ENCODE measurements at regions not wholly inside any gene's neighbourhood (a gene's known extent, or its start where the extent isn't known, plus 50 kb on each side); places are given as distances from the start of the nearest gene placed in this dataset.

- TF ChIP-seq TEAD1 (CRISPR knock-in tag; IDR thresholded peaks at IDR 0.05) (peak in 1 of 2 experiments; percentile 13; a peak in 1 of 4 replicates), DMBX1 (CRISPR knock-in tag; IDR thresholded peaks at IDR 0.05; ENCODE audit: borderline replicate concordance) (peak; percentile 60; the same call in 1 of the 2 replicates), HDAC8 (tag; IDR thresholded peaks at IDR 0.05) (no peak), SOX6 (IDR thresholded peaks at IDR 0.05) (peak; percentile 88), ZEB2 (IDR thresholded peaks at IDR 0.05) (peak; percentile 72; the same call in 1 of the 2 replicates), GTF2E2 (tag; IDR thresholded peaks at IDR 0.05) (no peak), JUND (IDR thresholded peaks at IDR 0.05; ENCODE audit: borderline replicate concordance, low read depth, low read length) (peak; percentile 89), JUND (tag; IDR thresholded peaks at IDR 0.05; ENCODE audit: borderline replicate concordance, low read depth, low read length) (peak; percentile 83; the same call in 2 of the 3 replicates), E2F5 (CRISPR knock-in tag; IDR thresholded peaks at IDR 0.05) (no peak), SMARCA4 (IDR thresholded peaks at IDR 0.05) (peak; percentile 76), EWSR1 (IDR thresholded peaks at IDR 0.05; ENCODE audit: borderline replicate concordance, low read depth, partially characterized antibody) (no peak), CEBPG (CRISPR knock-in tag; IDR thresholded peaks at IDR 0.05) (peak; percentile 92), CEBPG (tag; conservative IDR thresholded peaks at IDR 0.05 in 1 of 2, IDR thresholded peaks at IDR 0.05 in 1 of 2) (peak; percentile 93 to 96), MAFG (tag; conservative IDR thresholded peaks at IDR 0.05) (peak; percentile 88), E4F1 (CRISPR knock-in tag; IDR thresholded peaks at IDR 0.05; ENCODE audit: borderline replicate concordance) (no peak), TRIM24 (IDR thresholded peaks at IDR 0.05) (peak; percentile 88 to 90), ZNF311 (CRISPR knock-in tag; IDR thresholded peaks at IDR 0.05) (no peak), ETV1 (tag; conservative IDR thresholded peaks at IDR 0.05; ENCODE audit: low read depth) (peak; percentile 73), MAX (CRISPR knock-in tag; IDR thresholded peaks at IDR 0.05) (peak; percentile 48; the same call in 1 of the 2 replicates), ZNF830 (CRISPR knock-in tag; IDR thresholded peaks at IDR 0.05) (0 out of 2 replicates have a peak, but pooled peaks have one; percentile 17), TFAP4 (CRISPR knock-in tag; IDR thresholded peaks at IDR 0.05; ENCODE audit: borderline replicate concordance) (peak; percentile 96), ZNF217 (CRISPR knock-in tag; IDR thresholded peaks at IDR 0.05) (no peak), SETDB1 (IDR thresholded peaks at IDR 0.05; ENCODE audit: low read length) (no peak), NR2C1 (IDR thresholded peaks at IDR 0.05) (no peak), NR2C1 (tag; IDR thresholded peaks at IDR 0.05) (peak; percentile 43; the same call in 1 of the 2 replicates), CBFA2T3 (IDR thresholded peaks at IDR 0.05) (peak; percentile 78), MYNN (IDR thresholded peaks at IDR 0.05) (peak; percentile 32; the same call in 1 of the 2 replicates), MYNN (CRISPR knock-in tag; IDR thresholded peaks at IDR 0.05) (no peak)
Measured at GRCh38 chr6:4459032-4459431, 317.2 kb upstream of the CDYL start (continued).

All from K562 (cell line).